Heart left ventricle (tissue), 13 donors: ENCODE measurements at regions not wholly inside any gene's neighbourhood (a gene's known extent, or its start where the extent isn't known, plus 50 kb on each side); places are given as distances from the start of the nearest gene placed in this dataset.

Experiments
- CTCF ChIP-seq, 12 donors: fragments of 200-600 bp; sonication (generic) in 4 of 12; IDR thresholded peaks; one replicate each; pipeline versions ENCODE4 v1.5.0 to v1.8.0; 2018 to 2022; ENCODE audit warnings: antibody characterized with exemption in 12 of 12, mild to moderate bottlenecking in 5 of 12
- POLR2A ChIP-seq, 2 donors: fragments of 450-650 bp; IDR thresholded peaks; one replicate each; pipeline ENCODE4 v1.6.1; 2017; ENCODE audit warnings: antibody characterized with exemption in 2 of 2, mild to moderate bottlenecking in 2 of 2, moderate library complexity in 2 of 2
- donor health status: ischemic (EF 13 %, LVEDD 7.1; RV severe dilation, severe dysfunction).
- donor health status: DM: no; HTN: yes; CAD: no.
- donor health status: DM: no; HTN: no; CAD: no.
- donor health status: ischemic (EF 25% LVEDD 6.9; RV normal size, moderate dysfunction).
- donor health status: ischemic (EF 25% LVEDD 5.7; RV mildly dilated, moderate dysfunction).
- donor health status: ischemic (EF 35%, LVEDD 5.7; RV mildly dilated, moderate dysfunction).
- donor health status: nonischemic (EF 11% LVEDD 7.7; RV severe dilation, severe dysfunction).
- donor health status: DM: yes; HTN: yes; CAD: no.
- donor health status: PGD.
- donor health status: ischemic (EF 29% LVEDD 5.4; RV normal size, mild dysfunction).
- donor health status: nonischemic (EF 23%, LVEDD 6.1; RV moderate dilation, normal function).

- no peak for TF ChIP-seq CTCF (IDR thresholded peaks at IDR 0.05)
- no peak for TF ChIP-seq POLR2A (IDR thresholded peaks at IDR 0.05)
Observed at GRCh38 chr6:25100288-25100687, 164.5 kb upstream of the RIPOR2 start.
